Ovary (tissue), 3 donors: ENCODE measurements at regions not wholly inside any gene's neighbourhood (a gene's known extent, or its start where the extent isn't known, plus 50 kb on each side); places are given as distances from the start of the nearest gene placed in this dataset.

ENCODE experiments used
- CTCF ChIP-seq, 3 donors: fragments of 450-650 bp in 2 of 3; fragments of 200-600 bp in 1 of 3; IDR thresholded peaks; one replicate each; pipeline versions ENCODE4 v1.5.1 to v1.8.0; 2016 to 2022; ENCODE audit warnings: antibody characterized with exemption in 3 of 3, mild to moderate bottlenecking in 1 of 3
- EP300 ChIP-seq: sonication (generic); formaldehyde crosslinking; IDR thresholded peaks from one replicate; pipeline ENCODE4 v1.6.1; 2017; ENCODE audit warnings: antibody characterized with exemption
- POLR2A ChIP-seq: fragments of 450-650 bp; IDR thresholded peaks from one replicate; pipeline ENCODE4 v1.6.1; 2017; ENCODE audit warnings: antibody characterized with exemption, mild to moderate bottlenecking, moderate library complexity
- donor health status: DM: no; HTN: no; CAD: no.

GRCh38 chr11:32028201-32028600, 62.7 kb upstream of the RCN1 start:
- TF ChIP-seq CTCF (IDR thresholded peaks at IDR 0.05) (no peak), POLR2A (no peak), EP300 (no peak)
